ENCODE measurements at regions not wholly inside any gene's neighbourhood (a gene's known extent, or its start where the extent isn't known, plus 50 kb on each side); places are given as distances from the start of the nearest gene placed in this dataset.

DNA sequence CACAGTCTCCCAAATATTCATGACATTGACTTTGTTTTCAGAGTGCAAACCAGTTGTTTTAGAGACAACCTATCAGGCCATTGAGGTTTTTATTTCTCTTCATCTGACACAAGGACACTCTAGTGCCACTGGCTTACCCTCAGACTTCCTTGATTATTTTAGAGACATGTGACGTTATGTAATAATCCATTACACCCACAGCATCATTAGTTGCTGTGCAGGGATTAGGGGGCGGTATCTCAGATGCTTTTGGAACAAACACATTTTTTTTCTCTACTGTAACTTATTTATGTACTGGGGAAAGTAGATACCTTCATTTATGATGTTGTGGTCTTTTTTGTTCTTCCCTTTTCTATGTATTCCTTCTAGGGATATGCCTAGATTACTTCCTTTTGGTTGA is 2293.1 kb downstream of the PCDH7 start:
- TF ChIP-seq, protein P1, sequence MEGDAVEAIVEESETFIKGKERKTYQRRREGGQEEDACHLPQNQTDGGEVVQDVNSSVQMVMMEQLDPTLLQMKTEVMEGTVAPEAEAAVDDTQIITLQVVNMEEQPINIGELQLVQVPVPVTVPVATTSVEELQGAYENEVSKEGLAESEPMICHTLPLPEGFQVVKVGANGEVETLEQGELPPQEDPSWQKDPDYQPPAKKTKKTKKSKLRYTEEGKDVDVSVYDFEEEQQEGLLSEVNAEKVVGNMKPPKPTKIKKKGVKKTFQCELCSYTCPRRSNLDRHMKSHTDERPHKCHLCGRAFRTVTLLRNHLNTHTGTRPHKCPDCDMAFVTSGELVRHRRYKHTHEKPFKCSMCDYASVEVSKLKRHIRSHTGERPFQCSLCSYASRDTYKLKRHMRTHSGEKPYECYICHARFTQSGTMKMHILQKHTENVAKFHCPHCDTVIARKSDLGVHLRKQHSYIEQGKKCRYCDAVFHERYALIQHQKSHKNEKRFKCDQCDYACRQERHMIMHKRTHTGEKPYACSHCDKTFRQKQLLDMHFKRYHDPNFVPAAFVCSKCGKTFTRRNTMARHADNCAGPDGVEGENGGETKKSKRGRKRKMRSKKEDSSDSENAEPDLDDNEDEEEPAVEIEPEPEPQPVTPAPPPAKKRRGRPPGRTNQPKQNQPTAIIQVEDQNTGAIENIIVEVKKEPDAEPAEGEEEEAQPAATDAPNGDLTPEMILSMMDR (IDR thresholded peaks at IDR 0.05) = no peak
- TF ChIP-seq POLR2A (IDR thresholded peaks at IDR 0.05) (no peak), EP300 (IDR thresholded peaks at IDR 0.05) (no peak)
